HEK293T (cell line): ENCODE measurements at regions not wholly inside any gene's neighbourhood (a gene's known extent, or its start where the extent isn't known, plus 50 kb on each side); places are given as distances from the start of the nearest gene placed in this dataset.

Experiments used
- CTCF ChIA-PET: fragments of 350-600 bp; formaldehyde crosslinking; extraction: SDS; loops from one replicate; lab custom pipeline; 2021; ENCODE audit warnings: antibody characterized with exemption, inconsistent platforms; lab: Yijun Ruan, JAX
- POLR2A ChIA-PET: fragments of 350-600 bp; formaldehyde crosslinking; extraction: SDS; loops from one replicate; lab custom pipeline; 2020; ENCODE audit warnings: antibody characterized with exemption, inconsistent platforms; lab: Yijun Ruan, JAX
- DNase-seq: peaks from one replicate; pipeline ENCODE4 v3.0.0; 2012; ENCODE audit warnings: mixed read lengths; ENCODE audit errors: extremely low spot score
- ARNT ChIP-seq: fragments of 450-650 bp; IDR thresholded peaks from 2 replicates; pipeline ENCODE4 v1.6.1; 2017; ENCODE audit warnings: mild to moderate bottlenecking
- BHLHE40 ChIP-seq: fragments of 450-650 bp; IDR thresholded peaks from 2 replicates; pipeline ENCODE4 v1.6.1; 2016; ENCODE audit warnings: mild to moderate bottlenecking, moderate library complexity, borderline replicate concordance
- CTBP1 ChIP-seq: fragments of 450-650 bp; IDR thresholded peaks from 2 replicates; pipeline ENCODE4 v1.6.1; 2016; ENCODE audit warnings: borderline replicate concordance
- ELF4 ChIP-seq: fragments of 450-650 bp; IDR thresholded peaks from 2 replicates; pipeline ENCODE4 v1.6.1; 2017; ENCODE audit warnings: antibody characterized with exemption
- FOXA1 ChIP-seq: fragments of 450-650 bp; IDR thresholded peaks from 2 replicates; pipeline ENCODE4 v1.6.1; 2016; ENCODE audit warnings: mild to moderate bottlenecking
- FOXK2 ChIP-seq: fragments of 450-650 bp; IDR thresholded peaks from 2 replicates; pipeline ENCODE4 v1.6.1; 2016; ENCODE audit warnings: mild to moderate bottlenecking
- FOXM1 ChIP-seq: fragments of 450-650 bp; IDR thresholded peaks from 2 replicates; pipeline ENCODE4 v1.6.1; 2017; ENCODE audit warnings: mild to moderate bottlenecking, borderline replicate concordance
- HDGF ChIP-seq: fragments of 450-650 bp; IDR thresholded peaks from 2 replicates; pipeline ENCODE4 v1.6.1; 2017; ENCODE audit warnings: antibody characterized with exemption, borderline replicate concordance
- L3MBTL2 ChIP-seq: fragments of 450-650 bp; conservative IDR thresholded peaks from 2 replicates; pipeline ENCODE4 v1.6.1; 2016; ENCODE audit warnings: mild to moderate bottlenecking
- LEF1 ChIP-seq: fragments of 450-650 bp; IDR thresholded peaks from 2 replicates; pipeline ENCODE4 v1.6.1; 2017; ENCODE audit warnings: mild to moderate bottlenecking, borderline replicate concordance
- NFRKB ChIP-seq: fragments of 450-650 bp; IDR thresholded peaks from 2 replicates; pipeline ENCODE4 v1.6.1; 2016; ENCODE audit warnings: mild to moderate bottlenecking, moderate library complexity
- SP1 ChIP-seq: fragments of 450-650 bp; IDR thresholded peaks from 2 replicates; pipeline ENCODE4 v1.6.1; 2017
- SUZ12 ChIP-seq: fragments of 450-650 bp; IDR thresholded peaks from 2 replicates; pipeline ENCODE4 v1.6.1; 2016; ENCODE audit warnings: mild to moderate bottlenecking
- TARDBP ChIP-seq: fragments of 450-650 bp; IDR thresholded peaks from 2 replicates; pipeline ENCODE4 v1.6.1; 2016
- ZNF384 ChIP-seq: fragments of 450-650 bp; IDR thresholded peaks from 2 replicates; pipeline ENCODE4 v1.6.1; 2016
- TF ChIP-seq, protein P1 (sequence below): fragments of 450-650 bp; IDR thresholded peaks from 2 replicates; pipeline ENCODE4 v1.6.1; 2016

- DNase-seq: no peak
- CTCF ChIA-PET: no interaction called here
- TF ChIP-seq SP1 (no peak), ZNF384 (no peak), LEF1 (no peak), NFRKB (no peak), ARNT (no peak), FOXA1 (no peak), SUZ12 (no peak), HDGF (no peak), FOXK2 (no peak), ELF4 (no peak), CTBP1 (no peak), BHLHE40 (no peak), TARDBP (no peak), FOXM1 (no peak), L3MBTL2 (no peak)
- TF ChIP-seq, protein P1, sequence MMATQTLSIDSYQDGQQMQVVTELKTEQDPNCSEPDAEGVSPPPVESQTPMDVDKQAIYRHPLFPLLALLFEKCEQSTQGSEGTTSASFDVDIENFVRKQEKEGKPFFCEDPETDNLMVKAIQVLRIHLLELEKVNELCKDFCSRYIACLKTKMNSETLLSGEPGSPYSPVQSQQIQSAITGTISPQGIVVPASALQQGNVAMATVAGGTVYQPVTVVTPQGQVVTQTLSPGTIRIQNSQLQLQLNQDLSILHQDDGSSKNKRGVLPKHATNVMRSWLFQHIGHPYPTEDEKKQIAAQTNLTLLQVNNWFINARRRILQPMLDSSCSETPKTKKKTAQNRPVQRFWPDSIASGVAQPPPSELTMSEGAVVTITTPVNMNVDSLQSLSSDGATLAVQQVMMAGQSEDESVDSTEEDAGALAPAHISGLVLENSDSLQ: no peak
- POLR2A ChIA-PET: no interaction called here
Measured at GRCh38 chr13:74703855-74704387, 569.7 kb upstream of the KLF12 start.

GRCh38 chr13:74696148-74696922 is 562.1 kb upstream of the KLF12 start:
- DNase-seq: no peak
- ChIA-PET POLR2A (no interaction called here), CTCF (no interaction called here)
- TF ChIP-seq ELF4: no peak
- no peak for TF ChIP-seq NFRKB
- no peak for TF ChIP-seq SP1
- TF ChIP-seq HDGF: no peak
- TF ChIP-seq CTBP1: no peak

DNA sequence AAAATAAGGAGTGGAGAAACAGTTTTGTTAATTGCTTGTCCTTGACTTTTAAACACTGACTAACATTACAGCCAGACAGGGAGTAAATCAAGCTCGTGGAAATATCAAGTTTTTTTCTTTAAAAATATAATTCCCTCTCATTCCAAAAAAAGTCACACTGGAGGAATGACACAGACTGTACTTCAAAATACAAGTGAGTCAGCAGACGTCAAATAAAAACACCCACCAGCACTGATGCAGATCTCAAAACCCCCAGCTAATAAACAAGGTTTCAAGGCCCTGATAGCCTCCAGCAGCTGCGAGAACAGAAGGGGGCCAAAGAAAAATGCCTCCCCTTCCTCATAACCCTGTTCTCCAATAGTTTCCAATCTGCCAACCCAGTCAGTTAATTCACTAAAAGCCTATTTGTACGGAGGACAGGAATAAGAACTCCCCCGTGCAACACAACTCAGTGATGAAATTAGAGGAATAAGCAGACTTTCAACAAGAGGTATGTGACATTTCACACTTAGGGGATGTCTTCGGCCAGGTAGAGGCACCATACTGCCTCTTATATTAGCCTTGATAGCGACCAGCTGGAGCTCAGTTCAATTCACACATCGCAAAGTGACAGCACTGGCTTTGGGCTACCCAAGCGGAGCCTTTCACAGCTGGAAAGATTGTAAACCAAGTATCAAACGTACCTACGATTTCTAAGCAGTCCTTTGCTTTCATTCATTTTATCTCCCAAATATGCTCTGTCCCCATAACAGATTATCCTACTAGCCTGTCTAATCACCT is 561.0 kb upstream of the KLF12 start:
- CTCF ChIA-PET: no interaction called here

GRCh38 chr13:74687442-74688182 is 553.4 kb upstream of the KLF12 start:
- TF ChIP-seq BHLHE40 (no peak), NFRKB (no peak), TARDBP (no peak), SUZ12 (no peak), FOXA1 (no peak), ZNF384 (no peak), CTBP1 (no peak), ARNT (no peak), HDGF (no peak), FOXM1 (no peak), L3MBTL2 (no peak), ELF4 (no peak), SP1 (no peak), FOXK2 (no peak), LEF1 (no peak)
- TF ChIP-seq, protein P1: no peak
- no peak for DNase-seq
- CTCF ChIA-PET: no interaction called here
- POLR2A ChIA-PET: no interaction called here

More for the DNA sequence above, 561.0 kb upstream of the KLF12 start:
- no peak for DNase-seq
- POLR2A ChIA-PET: no interaction called here
- TF ChIP-seq ARNT (no peak), FOXA1 (no peak), ZNF384 (no peak), SUZ12 (no peak), ELF4 (no peak), LEF1 (no peak), FOXK2 (no peak), HDGF (no peak), CTBP1 (no peak), BHLHE40 (no peak)
- TF ChIP-seq, protein P1: no peak

GRCh38 chr13:74683411-74683810 is 549.2 kb upstream of the KLF12 start:
- DNase-seq: no peak
- ChIA-PET POLR2A (no interaction called here), CTCF (no interaction called here)
- TF ChIP-seq L3MBTL2: no peak
